Osteocyte (in vitro differentiated cells): ENCODE measurements at regions not wholly inside any gene's neighbourhood (a gene's known extent, or its start where the extent isn't known, plus 50 kb on each side); places are given as distances from the start of the nearest gene placed in this dataset.

Experiments used
- DNase-seq: peaks from one replicate; pipeline ENCODE4 v3.0.0; 2021; ENCODE audit warnings: mixed read lengths; ENCODE audit not compliant: unreplicated experiment; ENCODE audit errors: extremely low spot score
- H3K27ac Mint-ChIP-seq: one replicate; pipeline ENCODE4 v1.8.0; 2021; ENCODE audit warnings: mild to moderate bottlenecking, mixed read lengths; ENCODE audit not compliant: unreplicated experiment
- H3K27me3 Mint-ChIP-seq: one replicate; pipeline ENCODE4 v1.8.0; 2021; ENCODE audit warnings: mixed read lengths; ENCODE audit not compliant: unreplicated experiment
- H3K36me3 Mint-ChIP-seq: one replicate; pipeline ENCODE4 v1.8.0; 2021; ENCODE audit warnings: mixed read lengths; ENCODE audit not compliant: unreplicated experiment
- H3K4me1 Mint-ChIP-seq: one replicate; pipeline ENCODE4 v1.8.0; 2021; ENCODE audit warnings: mixed read lengths; ENCODE audit not compliant: unreplicated experiment
- H3K4me3 Mint-ChIP-seq: one replicate; pipeline ENCODE4 v1.8.0; 2021; ENCODE audit warnings: mild to moderate bottlenecking, moderate library complexity, mixed read lengths; ENCODE audit not compliant: unreplicated experiment
- H3K9me3 Mint-ChIP-seq: one replicate; pipeline ENCODE4 v1.8.0; 2021; ENCODE audit warnings: mixed read lengths; ENCODE audit not compliant: unreplicated experiment
- CTCF ChIP-seq: fragments of 200-600 bp; sonication (generic); IDR thresholded peaks from 2 replicates; pipeline ENCODE4 v1.5.0; 2021; ENCODE audit warnings: antibody characterized with exemption, mild to moderate bottlenecking, moderate library complexity

GRCh38 chr2:65701191-65701590 is 268.8 kb upstream of the SPRED2 start:
- Mint-ChIP-seq H3K4me3 (no peak overlapping the region), H3K9me3 (no peaks in the 10 kb centered on the region), H3K36me3 (no peaks in the 10 kb centered on the region), H3K27me3 (peaks cover 22% of the 10 kb centered on the region), H3K27ac (no peak overlapping the region), H3K4me1 (no peaks in the 10 kb centered on the region)
- TF ChIP-seq CTCF: no peak
- DNase-seq: no peak

GRCh38 chr2:65700720-65701119 is 268.3 kb upstream of the SPRED2 start:
- Mint-ChIP-seq H3K27me3 (peaks cover 20% of the 10 kb centered on the region), H3K27ac (no peak overlapping the region), H3K4me1 (no peaks in the 10 kb centered on the region), H3K36me3 (no peaks in the 10 kb centered on the region), H3K9me3 (no peaks in the 10 kb centered on the region), H3K4me3 (no peak overlapping the region)
- DNase-seq: no peak
- TF ChIP-seq CTCF: no peak

DNA sequence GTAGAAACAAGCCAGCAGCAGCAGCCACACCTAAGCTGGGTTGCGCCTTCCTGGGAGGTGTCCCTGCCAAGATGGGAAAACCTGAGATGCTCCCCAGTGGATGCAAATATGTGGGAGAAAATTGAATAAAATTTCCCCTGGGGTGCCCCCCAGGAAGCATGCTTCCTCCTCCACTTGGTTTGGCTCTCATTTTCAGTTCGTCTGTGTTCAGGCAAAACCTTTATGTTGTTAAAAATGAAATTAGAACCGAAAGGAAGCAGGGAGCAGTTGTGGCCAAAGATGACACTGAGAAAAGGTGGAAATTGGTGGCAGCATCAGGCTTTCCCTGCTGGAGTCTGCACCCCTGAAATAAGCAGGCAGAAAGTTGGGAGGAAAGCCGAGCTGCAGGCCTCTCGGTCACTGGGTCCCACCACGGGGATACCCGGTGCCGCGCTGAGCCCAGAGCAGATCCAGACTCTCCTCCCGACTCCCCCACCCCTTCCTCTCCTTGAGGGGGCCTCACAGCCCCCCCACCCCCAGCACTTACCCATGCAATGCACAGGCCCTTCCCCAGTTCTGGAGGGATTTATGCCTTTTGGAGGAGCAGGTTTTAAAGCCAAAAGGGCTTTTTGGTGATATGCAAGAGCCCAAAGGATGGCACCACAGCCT is 267.7 kb upstream of the SPRED2 start:
- H3K36me3 Mint-ChIP-seq: no peaks in the 10 kb centered on the region
- TF ChIP-seq CTCF: no peak
- H3K9me3 Mint-ChIP-seq: no peaks in the 10 kb centered on the region
- DNase-seq: no peak
- no peak overlapping the region for H3K27ac Mint-ChIP-seq
- no peaks in the 10 kb centered on the region for H3K4me1 Mint-ChIP-seq
- H3K4me3 Mint-ChIP-seq: no peak overlapping the region
- H3K27me3 Mint-ChIP-seq: peaks cover 16% of the 10 kb centered on the region

DNA sequence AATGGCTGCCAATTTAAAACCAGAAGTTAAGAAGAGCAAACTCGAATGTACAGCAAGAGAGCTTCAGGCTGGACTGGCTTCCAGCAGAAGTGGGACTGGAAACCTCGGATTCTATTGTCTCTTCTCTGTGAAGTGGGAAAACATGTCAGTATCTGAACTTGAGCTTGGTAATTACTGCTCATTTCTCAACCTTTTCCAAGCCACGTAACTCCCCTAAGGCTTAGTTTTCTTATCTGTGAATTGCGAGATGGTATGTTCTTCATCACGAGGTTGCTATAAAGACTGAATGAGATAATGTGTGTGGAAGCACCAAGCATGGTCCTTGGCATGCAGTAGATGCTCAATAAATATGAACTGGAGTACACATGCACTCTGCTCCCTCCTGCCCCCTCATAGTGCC is 259.4 kb upstream of the SPRED2 start:
- no peak for TF ChIP-seq CTCF
- Mint-ChIP-seq H3K4me3 (no peak overlapping the region), H3K27ac (no peak overlapping the region), H3K9me3 (no peaks in the 10 kb centered on the region), H3K36me3 (no peaks in the 10 kb centered on the region), H3K27me3 (peaks cover 21% of the 10 kb centered on the region), H3K4me1 (no peaks in the 10 kb centered on the region)
- no peak for DNase-seq

DNA sequence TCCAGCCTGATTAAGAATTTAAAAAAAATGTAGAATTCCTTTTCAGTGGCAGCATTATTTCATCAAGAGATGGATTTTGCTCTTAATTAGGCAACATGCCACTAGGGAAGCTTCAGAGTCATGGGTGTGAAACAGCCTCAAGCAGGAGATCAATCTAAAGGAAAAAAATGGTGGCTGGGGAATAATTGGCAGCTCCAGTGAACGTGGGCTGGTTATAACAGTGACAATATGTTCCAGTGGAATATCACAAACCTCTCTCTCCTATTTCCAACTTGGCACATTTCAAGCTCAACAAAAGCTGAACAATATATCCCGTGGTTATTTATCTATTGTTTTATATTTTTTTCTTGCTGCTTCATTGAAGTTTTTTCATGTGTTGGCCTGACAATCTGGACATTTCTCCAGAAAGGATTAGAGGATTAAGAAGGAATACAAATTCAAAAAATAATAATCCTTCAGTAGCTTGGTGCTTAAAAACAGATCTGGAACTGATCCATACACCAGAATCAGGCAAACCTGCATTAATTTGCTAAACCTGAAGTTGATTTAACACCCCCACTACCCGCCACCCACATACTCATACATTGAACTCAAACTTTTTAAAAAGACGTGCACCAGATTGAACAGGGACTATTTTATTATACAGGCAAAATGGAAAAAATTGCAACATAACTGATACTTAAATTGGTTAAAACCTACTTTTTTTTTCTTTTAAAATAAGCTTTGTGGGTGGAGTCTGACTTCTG is 255.9 kb upstream of the SPRED2 start:
- Mint-ChIP-seq H3K4me1 (no peaks in the 10 kb centered on the region), H3K9me3 (no peaks in the 10 kb centered on the region), H3K4me3 (no peak overlapping the region), H3K27ac (no peak overlapping the region), H3K27me3 (peaks cover 29% of the 10 kb centered on the region), H3K36me3 (no peaks in the 10 kb centered on the region)
- no peak for DNase-seq
- TF ChIP-seq CTCF: no peak
